ENCODE measurements at regions not wholly inside any gene's neighbourhood (a gene's known extent, or its start where the extent isn't known, plus 50 kb on each side); places are given as distances from the start of the nearest gene placed in this dataset.

DNA sequence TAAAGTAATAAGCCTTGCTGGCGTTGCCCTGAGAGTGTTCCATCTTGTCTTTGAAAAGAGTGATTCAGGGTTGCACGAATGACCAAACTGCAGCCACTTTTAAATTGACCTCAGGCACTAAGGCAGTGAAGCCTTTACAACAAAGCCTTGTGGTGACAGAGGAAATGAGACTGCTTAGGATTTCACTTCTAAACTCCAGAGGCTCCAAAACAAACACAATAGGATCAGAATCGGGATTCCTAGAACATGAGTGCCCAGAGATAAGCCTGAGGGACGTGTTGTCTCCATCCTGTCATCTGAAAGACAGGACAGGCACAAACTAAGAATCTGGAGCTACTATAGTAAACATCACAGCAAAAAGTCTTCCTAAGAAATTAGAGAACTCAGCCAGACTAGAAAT is 405.2 kb downstream of the PPARGC1A start:
- no peaks in the 10 kb centered on the region for H3F3A ChIP-seq (ENCODE audit: control insufficient read depth, insufficient read depth)
- no peak overlapping the region for H3K4me3 ChIP-seq (ENCODE audit: low read length)
- H3K27ac ChIP-seq (ENCODE audit: low read depth, low read length) = no peak overlapping the region
- H3K27me3 ChIP-seq (ENCODE audit: control insufficient read depth, low read length) = no peaks in the 10 kb centered on the region
- no peaks in the 10 kb centered on the region for H4K20me1 ChIP-seq (ENCODE audit: control insufficient read depth, insufficient read depth, low read depth, low read length)
- H3K79me2 ChIP-seq (ENCODE audit: control insufficient read depth, low read length) = no peaks in the 10 kb centered on the region
- H3K4me2 ChIP-seq (ENCODE audit: low read length) = no peak overlapping the region
- no peaks in the 10 kb centered on the region for H3K4me1 ChIP-seq (ENCODE audit: control insufficient read depth, low read length)
- H3K36me3 ChIP-seq (ENCODE audit: control insufficient read depth, low read length) = no peaks in the 10 kb centered on the region
- H3K9me3 ChIP-seq (ENCODE audit: control insufficient read depth, insufficient read depth, low read length) = no peaks in the 10 kb centered on the region
- no peaks in the 10 kb centered on the region for H3K9me2 ChIP-seq (replicated peaks; ENCODE audit: control insufficient read depth, low read length)
- TF ChIP-seq CTCF (IDR thresholded peaks at IDR 0.05; ENCODE audit: low read depth, low read length, poor library complexity, severe bottlenecking) (no peak), EZH2phosphoT487 (IDR thresholded peaks at IDR 0.05; ENCODE audit: borderline replicate concordance, low read length) (no peak)

DNA sequence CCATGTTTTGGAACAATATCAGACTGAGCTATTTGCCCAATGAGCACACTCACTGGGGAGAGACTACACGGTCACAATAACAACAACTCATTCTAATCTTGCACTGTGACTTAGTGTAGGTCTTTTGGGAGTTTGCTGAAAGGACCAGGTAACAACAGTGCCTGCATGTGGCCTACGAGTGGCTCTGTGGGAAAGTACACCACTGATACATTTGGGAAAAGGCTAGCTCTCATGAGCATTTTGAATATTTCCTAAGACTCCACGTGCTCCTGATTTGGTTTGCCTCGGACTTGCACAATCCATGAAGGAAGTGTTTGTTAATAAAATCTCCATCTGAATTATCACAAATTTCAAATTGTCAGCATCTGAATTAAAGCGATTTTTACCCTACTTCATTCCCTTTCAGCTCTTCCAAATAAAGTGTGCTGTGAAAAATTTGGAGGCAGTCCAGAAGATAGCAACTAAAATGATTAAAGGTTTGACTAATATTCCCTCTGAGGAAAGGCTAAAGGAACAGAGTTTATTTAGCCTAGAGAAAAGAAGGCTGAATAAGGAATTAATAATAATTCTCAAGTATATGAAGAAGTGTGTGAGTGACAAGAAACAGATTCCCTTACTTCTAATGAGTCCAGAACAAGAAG is 406.4 kb downstream of the PPARGC1A start:
- Histone ChIP-seq H4K20me1 (ENCODE audit: control insufficient read depth, insufficient read depth, low read depth, low read length) (no peaks in the 10 kb centered on the region), H3K4me2 (ENCODE audit: low read length) (no peak overlapping the region), H3K4me3 (ENCODE audit: low read length) (no peak overlapping the region), H3F3A (ENCODE audit: control insufficient read depth, insufficient read depth) (no peaks in the 10 kb centered on the region), H3K36me3 (ENCODE audit: control insufficient read depth, low read length) (no peaks in the 10 kb centered on the region), H3K9me2 (replicated peaks; ENCODE audit: control insufficient read depth, low read length) (no peaks in the 10 kb centered on the region), H3K27ac (ENCODE audit: low read depth, low read length) (no peak overlapping the region), H3K4me1 (ENCODE audit: control insufficient read depth, low read length) (no peaks in the 10 kb centered on the region), H3K9me3 (ENCODE audit: control insufficient read depth, insufficient read depth, low read length) (no peaks in the 10 kb centered on the region), H3K79me2 (ENCODE audit: control insufficient read depth, low read length) (no peaks in the 10 kb centered on the region), H3K27me3 (ENCODE audit: control insufficient read depth, low read length) (no peaks in the 10 kb centered on the region)
- no peak for TF ChIP-seq CTCF (IDR thresholded peaks at IDR 0.05; ENCODE audit: low read depth, low read length, poor library complexity, severe bottlenecking)
- no peak for TF ChIP-seq EZH2phosphoT487 (IDR thresholded peaks at IDR 0.05; ENCODE audit: borderline replicate concordance, low read length)

DNA sequence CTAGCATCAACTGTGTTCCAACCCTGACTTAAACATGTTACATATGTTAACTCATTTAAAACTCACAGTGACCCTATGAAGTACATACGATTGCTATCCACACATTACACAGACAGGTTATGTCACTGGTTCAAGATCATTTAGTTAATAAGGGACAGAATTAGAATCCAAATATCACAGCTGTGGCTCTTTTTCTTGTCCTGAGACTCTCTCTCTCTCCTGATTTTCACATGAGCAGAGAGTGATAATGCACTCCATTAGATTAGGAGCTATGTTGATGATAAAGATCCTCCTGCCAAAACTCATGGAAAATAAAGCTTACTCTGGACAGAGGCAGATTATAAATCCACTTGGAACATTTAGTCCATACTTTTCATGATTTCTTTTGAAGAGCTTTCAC is 408.3 kb downstream of the PPARGC1A start:
- TF ChIP-seq EZH2phosphoT487 (IDR thresholded peaks at IDR 0.05; ENCODE audit: borderline replicate concordance, low read length) = no peak
- TF ChIP-seq CTCF (IDR thresholded peaks at IDR 0.05; ENCODE audit: low read depth, low read length, poor library complexity, severe bottlenecking) = no peak
- Histone ChIP-seq H3K4me2 (ENCODE audit: low read length) (no peak overlapping the region), H3K4me3 (ENCODE audit: low read length) (no peak overlapping the region), H3K4me1 (ENCODE audit: control insufficient read depth, low read length) (no peaks in the 10 kb centered on the region), H3K27ac (ENCODE audit: low read depth, low read length) (no peak overlapping the region), H3K79me2 (ENCODE audit: control insufficient read depth, low read length) (no peaks in the 10 kb centered on the region), H3K9me2 (replicated peaks; ENCODE audit: control insufficient read depth, low read length) (no peaks in the 10 kb centered on the region), H3F3A (ENCODE audit: control insufficient read depth, insufficient read depth) (no peaks in the 10 kb centered on the region), H3K36me3 (ENCODE audit: control insufficient read depth, low read length) (no peaks in the 10 kb centered on the region), H3K27me3 (ENCODE audit: control insufficient read depth, low read length) (no peaks in the 10 kb centered on the region), H3K9me3 (ENCODE audit: control insufficient read depth, insufficient read depth, low read length) (no peaks in the 10 kb centered on the region), H4K20me1 (ENCODE audit: control insufficient read depth, insufficient read depth, low read depth, low read length) (no peaks in the 10 kb centered on the region)
